C4-2B (cell line): ENCODE measurements at regions not wholly inside any gene's neighbourhood (a gene's known extent, or its start where the extent isn't known, plus 50 kb on each side); places are given as distances from the start of the nearest gene placed in this dataset.

Experiments used
- ZFX ChIP-seq: fragments of 450-650 bp; IDR thresholded peaks from 2 replicates; pipeline ENCODE4 v1.6.1; 2017
- TF ChIP-seq, protein P1 (sequence below): fragments of 450-650 bp; conservative IDR thresholded peaks from 2 replicates; pipeline ENCODE4 v1.5.1; 2017; ENCODE audit warnings: mild to moderate bottlenecking

DNA sequence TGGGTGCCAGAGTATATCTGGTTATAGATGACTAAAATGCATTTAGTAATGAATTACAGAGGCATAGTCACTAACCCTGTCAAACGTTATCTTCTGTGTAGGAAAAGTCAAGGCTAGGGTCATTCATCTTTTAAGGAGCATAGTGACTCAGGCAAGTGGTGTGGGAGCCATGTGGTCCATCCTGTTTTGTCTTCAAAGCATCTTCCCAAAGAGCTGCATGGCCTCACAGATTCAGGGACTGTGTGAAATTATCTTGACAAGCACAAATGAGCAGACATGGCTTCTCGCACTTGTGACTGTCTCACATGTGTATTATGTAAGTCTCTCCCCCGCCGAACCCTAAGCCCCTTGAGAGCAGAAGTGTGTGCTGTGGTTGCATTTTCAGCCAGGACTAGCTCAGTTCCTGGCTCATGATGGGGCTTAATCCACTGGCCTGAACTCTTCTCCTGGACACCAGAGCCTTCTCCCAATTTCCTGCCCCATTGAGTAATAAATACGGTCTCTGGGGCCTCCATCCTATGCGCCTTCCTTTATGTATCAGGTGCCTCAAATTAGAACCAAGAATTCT is 769.1 kb downstream of the QKI start:
- TF ChIP-seq, protein P1, sequence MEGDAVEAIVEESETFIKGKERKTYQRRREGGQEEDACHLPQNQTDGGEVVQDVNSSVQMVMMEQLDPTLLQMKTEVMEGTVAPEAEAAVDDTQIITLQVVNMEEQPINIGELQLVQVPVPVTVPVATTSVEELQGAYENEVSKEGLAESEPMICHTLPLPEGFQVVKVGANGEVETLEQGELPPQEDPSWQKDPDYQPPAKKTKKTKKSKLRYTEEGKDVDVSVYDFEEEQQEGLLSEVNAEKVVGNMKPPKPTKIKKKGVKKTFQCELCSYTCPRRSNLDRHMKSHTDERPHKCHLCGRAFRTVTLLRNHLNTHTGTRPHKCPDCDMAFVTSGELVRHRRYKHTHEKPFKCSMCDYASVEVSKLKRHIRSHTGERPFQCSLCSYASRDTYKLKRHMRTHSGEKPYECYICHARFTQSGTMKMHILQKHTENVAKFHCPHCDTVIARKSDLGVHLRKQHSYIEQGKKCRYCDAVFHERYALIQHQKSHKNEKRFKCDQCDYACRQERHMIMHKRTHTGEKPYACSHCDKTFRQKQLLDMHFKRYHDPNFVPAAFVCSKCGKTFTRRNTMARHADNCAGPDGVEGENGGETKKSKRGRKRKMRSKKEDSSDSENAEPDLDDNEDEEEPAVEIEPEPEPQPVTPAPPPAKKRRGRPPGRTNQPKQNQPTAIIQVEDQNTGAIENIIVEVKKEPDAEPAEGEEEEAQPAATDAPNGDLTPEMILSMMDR = no peak
- no peak for TF ChIP-seq ZFX
